Right lobe of liver (tissue), 6 donors: ENCODE measurements at regions not wholly inside any gene's neighbourhood (a gene's known extent, or its start where the extent isn't known, plus 50 kb on each side); places are given as distances from the start of the nearest gene placed in this dataset.

Experiments used
- ATAC-seq, 4 donors: fragments of 200-7000 bp; cut with Tn5 transposase; one replicate each; pipeline ENCODE4 v1.9.1; 2020; ENCODE audit warnings: mild to moderate bottlenecking in 4 of 4, moderate library complexity in 4 of 4
- DNase-seq, 3 donors: peaks; one replicate each; pipeline ENCODE4 v3.0.0-alpha.2; 2020
- H3K27ac ChIP-seq, 3 donors: fragments of 200-600 bp; one replicate each; pipeline ENCODE4 v1.8.0; 2022
- H3K27me3 ChIP-seq, 2 donors: fragments of 200-600 bp; one replicate each; pipeline ENCODE4 v1.8.0; 2022
- H3K36me3 ChIP-seq, 4 donors: fragments of 200-600 bp; sonication (generic) in 1 of 4; one replicate each; pipeline versions ENCODE4 v1.5.1 to v1.8.0; 2017 to 2022; ENCODE audit warnings: control low read depth in 1 of 4
- H3K4me1 ChIP-seq, 4 donors: fragments of 200-600 bp; sonication (generic) in 1 of 4; one replicate each; pipeline versions ENCODE4 v1.5.1 to v1.8.0; 2017 to 2022; ENCODE audit warnings: control low read depth in 1 of 4
- H3K4me3 ChIP-seq, 3 donors: fragments of 200-600 bp; one replicate each; pipeline ENCODE4 v1.8.0; 2022
- H3K9me3 ChIP-seq, 4 donors: fragments of 200-600 bp; sonication (generic) in 1 of 4; one replicate each; pipeline versions ENCODE4 v1.5.1 to v1.8.0; 2017 to 2022; ENCODE audit warnings: control low read depth in 1 of 4
- CTCF ChIP-seq, 4 donors: fragments of 200-600 bp in 3 of 4; fragments of 450-650 bp in 1 of 4; IDR thresholded peaks; one replicate each; pipeline versions ENCODE4 v1.5.1 to v1.8.0; 2016 to 2022; ENCODE audit warnings: antibody characterized with exemption in 4 of 4, mild to moderate bottlenecking in 2 of 4
- POLR2A ChIP-seq: fragments of 450-650 bp; IDR thresholded peaks from one replicate; pipeline ENCODE4 v1.6.1; 2017; ENCODE audit warnings: antibody characterized with exemption, mild to moderate bottlenecking
- WGBS: methylation state at CpG from one replicate; pipeline ENCODE4 v1.1.6; 2018; ENCODE audit warnings: low coverage, low lambda C conversion rate; ENCODE audit not compliant: insufficient coverage; ENCODE audit errors: missing lambda C conversion rate; 5-methylcytosine and 5-hydroxymethylcytosine counted together
- intact Hi-C, 2 donors: fragments of 100-400 bp; cut with DNase I; formaldehyde crosslinking; loops; one replicate each; pipeline versions ENCODE4 v1.11.2 to v1.14.1; 2022
- donor health status: DM: no; HTN: yes; CAD: no.
- donor health status: DM: no; HTN: no; CAD: no.
- donor health status: DM: no; HTN: no; CAD: no.
- donor health status: DM: no; HTN: yes; CAD: no.
- donor health status: DM: no; HTN: yes; CAD: no.

- H3K27ac ChIP-seq: no peak overlapping the region
- H3K4me1 ChIP-seq: no peaks in the 10 kb centered on the region
- no peak for ATAC-seq
- TF ChIP-seq CTCF (IDR thresholded peaks at IDR 0.05): no peak
- TF ChIP-seq POLR2A: no peak
- no peaks in the 10 kb centered on the region for H3K27me3 ChIP-seq
- DNase-seq: no peak
- no peaks in the 10 kb centered on the region for H3K9me3 ChIP-seq
- 62% methylated on average over 3 of the region's 3 CpGs for WGBS
- no peaks in the 10 kb centered on the region for H3K36me3 ChIP-seq
- intact Hi-C loops: no loop called here
- no peak overlapping the region for H3K4me3 ChIP-seq
Measured at GRCh38 chr21:27192281-27192949, 225.5 kb upstream of the ADAMTS5 start.

- H3K27ac ChIP-seq: no peak overlapping the region
- ATAC-seq (no peak), DNase-seq (no peak)
- no peaks in the 10 kb centered on the region for H3K36me3 ChIP-seq
- no peaks in the 10 kb centered on the region for H3K4me1 ChIP-seq
- no peaks in the 10 kb centered on the region for H3K27me3 ChIP-seq
- intact Hi-C loops: no loop called here
- no peak for TF ChIP-seq POLR2A
- WGBS: 89% methylated on average over 1 of the region's 1 CpG
- H3K4me3 ChIP-seq: no peak overlapping the region
- no peaks in the 10 kb centered on the region for H3K9me3 ChIP-seq
Measured at GRCh38 chr21:27190601-27191000, 223.7 kb upstream of the ADAMTS5 start.

GRCh38 chr21:27189870-27190269 lies 223.0 kb upstream of the ADAMTS5 start:
- no peak for ATAC-seq
- no peak for DNase-seq

GRCh38 chr21:27173053-27173452 lies 206.2 kb upstream of the ADAMTS5 start:
- no peaks in the 10 kb centered on the region for H3K9me3 ChIP-seq
- ATAC-seq: no peak
- H3K4me1 ChIP-seq: no peaks in the 10 kb centered on the region

More at GRCh38 chr21:27189870-27190269, 223.0 kb upstream of the ADAMTS5 start:
- no peak overlapping the region for H3K27ac ChIP-seq
- 73% methylated on average over 4 of the region's 5 CpGs for WGBS
- no peaks in the 10 kb centered on the region for H3K9me3 ChIP-seq
- intact Hi-C loops: no loop called here
- no peaks in the 10 kb centered on the region for H3K36me3 ChIP-seq
- no peak for TF ChIP-seq CTCF (IDR thresholded peaks at IDR 0.05)
- TF ChIP-seq POLR2A: no peak
- H3K4me3 ChIP-seq: no peak overlapping the region
- H3K4me1 ChIP-seq: no peaks in the 10 kb centered on the region
- H3K27me3 ChIP-seq: no peaks in the 10 kb centered on the region

GRCh38 chr21:27171707-27172106 lies 204.8 kb upstream of the ADAMTS5 start:
- Histone ChIP-seq H3K27me3 (no peaks in the 10 kb centered on the region), H3K36me3 (no peaks in the 10 kb centered on the region), H3K4me3 (no peak overlapping the region), H3K4me1 (no peaks in the 10 kb centered on the region), H3K9me3 (no peaks in the 10 kb centered on the region), H3K27ac (no peak overlapping the region)
- DNase-seq (no peak), ATAC-seq (no peak)
- intact Hi-C loops: no loop called here
- 37% methylated on average over 1 of the region's 1 CpG for WGBS
- TF ChIP-seq POLR2A (no peak), CTCF (IDR thresholded peaks at IDR 0.05) (no peak)

More at GRCh38 chr21:27173053-27173452, 206.2 kb upstream of the ADAMTS5 start:
- Histone ChIP-seq H3K27ac (no peak overlapping the region), H3K36me3 (no peaks in the 10 kb centered on the region), H3K4me3 (no peak overlapping the region), H3K27me3 (no peaks in the 10 kb centered on the region)
- no peak for DNase-seq
- intact Hi-C loops: no loop called here
- TF ChIP-seq CTCF (IDR thresholded peaks at IDR 0.05) (no peak), POLR2A (no peak)
